HG03520 (cell line): ENCODE measurements at regions not wholly inside any gene's neighbourhood (a gene's known extent, or its start where the extent isn't known, plus 50 kb on each side); places are given as distances from the start of the nearest gene placed in this dataset.
"Not testable (repeated sequence)": the region's sequence is repeated elsewhere in the genome, so short reads cannot be mapped to it uniquely, and the experiment has no call there.

Experiments
- ATAC-seq: cut with Tn5 transposase; IDR thresholded peaks from one replicate; pipeline ENCODE4 v1.9.1; 2021; ENCODE audit warnings: mild to moderate bottlenecking, moderate library complexity; ENCODE audit not compliant: unreplicated experiment

- ATAC-seq = no peak
Observed at GRCh38 chr21:35711213-35711612, 349.1 kb downstream of the SETD4 start.

GRCh38 chr21:35709990-35710389 lies 350.3 kb downstream of the SETD4 start:
- not testable (repeated sequence) for ATAC-seq

- ATAC-seq = no peak
Observed at GRCh38 chr21:35705888-35706287, 354.4 kb downstream of the SETD4 start.

GRCh38 chr21:35705237-35705887 lies 355.0 kb downstream of the SETD4 start:
- ATAC-seq = no peak

GRCh38 chr21:35703704-35704103 lies 356.6 kb downstream of the SETD4 start:
- ATAC-seq = no peak

- ATAC-seq = no peak
Observed at GRCh38 chr21:35699361-35699760, 361.0 kb downstream of the SETD4 start.

- no peak for ATAC-seq
Observed at GRCh38 chr21:35697321-35697808, 363.0 kb downstream of the SETD4 start.

GRCh38 chr21:35696644-35697043 lies 363.7 kb downstream of the SETD4 start:
- no peak for ATAC-seq

GRCh38 chr21:35692311-35692710 lies 368.0 kb downstream of the SETD4 start:
- ATAC-seq = no peak

GRCh38 chr21:35690436-35690835 lies 369.9 kb downstream of the SETD4 start:
- ATAC-seq = no peak

- no peak for ATAC-seq
Observed at GRCh38 chr21:35686156-35686555, 374.2 kb downstream of the SETD4 start.

GRCh38 chr21:35683664-35684304 lies 376.5 kb downstream of the SETD4 start:
- no peak for ATAC-seq

GRCh38 chr21:35682904-35683549 lies 377.3 kb downstream of the SETD4 start:
- no peak for ATAC-seq

GRCh38 chr21:35681946-35682345 lies 378.4 kb downstream of the SETD4 start:
- no peak for ATAC-seq

- no peak for ATAC-seq
Observed at GRCh38 chr21:35679076-35679475, 381.2 kb downstream of the SETD4 start.

- ATAC-seq = no peak
Observed at GRCh38 chr21:35678393-35678792, 381.9 kb downstream of the SETD4 start.

GRCh38 chr21:35677298-35677841 lies 383.0 kb downstream of the SETD4 start:
- no peak for ATAC-seq

- no peak for ATAC-seq
Observed at GRCh38 chr21:35674895-35675470, 385.3 kb downstream of the SETD4 start.

GRCh38 chr21:35674091-35674671 lies 386.1 kb downstream of the SETD4 start:
- ATAC-seq = no peak

- no peak for ATAC-seq
Observed at GRCh38 chr21:35672313-35672712, 388.0 kb downstream of the SETD4 start.

GRCh38 chr21:35664683-35665082 lies 395.6 kb downstream of the SETD4 start:
- ATAC-seq = no peak
